SK-N-MC (cell line): ENCODE measurements at regions not wholly inside any gene's neighbourhood (a gene's known extent, or its start where the extent isn't known, plus 50 kb on each side); places are given as distances from the start of the nearest gene placed in this dataset.

Experiments used
- EZH2 ChIP-seq: fragments of 200-600 bp; sonication (generic); IDR thresholded peaks from one replicate; pipeline ENCODE4 v1.6.1; 2017; ENCODE audit warnings: antibody characterized with exemption
- FOXP2 ChIP-seq: optimal IDR thresholded peaks from 2 replicates; pipeline ENCODE3; 2011; ENCODE audit warnings: mild to moderate bottlenecking, moderate library complexity; ENCODE audit not compliant: insufficient read depth; ENCODE audit errors: extremely low read length, control extremely low read depth
- POLR2AphosphoS5 ChIP-seq: IDR thresholded peaks from 2 replicates; pipeline ENCODE4 v1.6.1; 2012; ENCODE audit warnings: mild to moderate bottlenecking, low read depth, low read length, borderline replicate concordance

DNA sequence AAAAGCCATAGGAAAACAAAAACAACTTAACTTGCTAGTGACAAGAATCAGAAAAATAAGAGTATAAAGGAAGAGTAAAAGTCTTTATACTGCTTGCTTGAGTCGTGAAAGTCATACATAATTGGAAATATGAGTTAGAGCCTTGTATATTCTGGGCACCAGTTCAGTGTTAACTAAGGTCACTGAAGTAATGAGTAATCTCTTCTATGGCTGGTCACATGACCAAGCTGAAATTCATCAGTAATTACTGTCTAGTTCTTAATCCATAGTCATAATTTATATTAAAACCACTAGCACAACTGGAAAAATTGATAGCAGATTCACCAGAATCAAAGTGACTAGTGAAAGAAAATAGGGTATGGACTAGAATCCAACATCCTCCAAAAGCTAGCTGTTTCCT, 84.4 kb upstream of the SLC5A12 start:
- TF ChIP-seq POLR2AphosphoS5 (no peak), EZH2 (no peak), FOXP2 (no peak)
